ENCODE measurements at regions not wholly inside any gene's neighbourhood (a gene's known extent, or its start where the extent isn't known, plus 50 kb on each side); places are given as distances from the start of the nearest gene placed in this dataset.
"Not testable (repeated sequence)": the region's sequence is repeated elsewhere in the genome, so short reads cannot be mapped to it uniquely, and the experiment has no call there.

DNA sequence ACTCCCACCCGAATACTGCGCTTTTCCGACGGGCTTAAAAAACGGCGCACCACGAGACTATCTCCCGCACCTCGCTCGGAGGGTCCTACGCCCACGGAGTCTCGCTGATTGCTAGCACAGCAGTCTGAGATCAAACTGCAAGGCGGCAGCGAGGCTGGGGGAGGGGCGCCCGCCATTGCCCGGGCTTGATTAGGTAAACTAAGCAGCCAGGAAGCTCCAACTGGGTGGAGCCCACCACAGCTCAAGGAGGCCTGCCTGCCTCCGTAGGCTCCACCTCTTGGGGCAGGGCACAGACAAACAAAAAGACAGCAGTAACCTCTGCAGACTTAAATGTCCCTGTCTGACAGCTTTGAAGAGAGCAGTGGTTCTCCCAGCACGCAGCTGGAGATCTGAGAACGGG is 89.5 kb downstream of the MRPL36 start:
- DNase-seq (ENCODE audit: missing footprints); ATAC-seq; intact Hi-C loops (cut with DNase I): not testable (repeated sequence)

DNA sequence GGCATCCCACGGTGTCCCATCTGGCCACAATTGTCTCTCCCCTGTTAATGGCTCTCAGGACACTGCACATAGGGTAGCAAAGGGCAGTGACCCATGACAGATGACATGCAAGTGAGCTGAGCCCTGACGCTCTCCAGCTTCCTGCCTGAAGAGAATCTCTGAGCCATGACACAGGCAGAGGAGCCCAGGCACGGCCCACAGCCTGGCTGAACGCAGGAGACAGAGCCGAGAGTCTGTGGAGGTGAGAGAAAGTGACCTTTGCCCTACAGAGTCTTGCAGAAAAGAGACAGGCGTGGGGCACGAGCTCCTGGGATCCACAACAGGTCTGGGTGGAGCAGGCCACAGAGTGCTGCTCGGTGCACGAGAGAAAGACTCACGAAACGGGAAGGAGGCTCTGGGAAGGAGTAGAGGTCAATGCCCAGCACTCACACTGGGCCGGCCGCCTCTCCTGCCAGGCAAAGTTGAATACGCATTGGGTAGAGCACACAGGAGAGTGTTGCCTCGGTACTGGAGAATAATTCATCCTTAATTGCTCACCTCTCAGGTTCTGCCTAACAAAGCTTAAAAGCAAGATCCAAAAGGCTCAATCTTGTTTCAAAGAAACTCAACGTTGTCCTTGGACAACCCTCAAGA is 90.3 kb downstream of the MRPL36 start:
- ATAC-seq (no peak), DNase-seq (ENCODE audit: missing footprints) (no peak)

DNA sequence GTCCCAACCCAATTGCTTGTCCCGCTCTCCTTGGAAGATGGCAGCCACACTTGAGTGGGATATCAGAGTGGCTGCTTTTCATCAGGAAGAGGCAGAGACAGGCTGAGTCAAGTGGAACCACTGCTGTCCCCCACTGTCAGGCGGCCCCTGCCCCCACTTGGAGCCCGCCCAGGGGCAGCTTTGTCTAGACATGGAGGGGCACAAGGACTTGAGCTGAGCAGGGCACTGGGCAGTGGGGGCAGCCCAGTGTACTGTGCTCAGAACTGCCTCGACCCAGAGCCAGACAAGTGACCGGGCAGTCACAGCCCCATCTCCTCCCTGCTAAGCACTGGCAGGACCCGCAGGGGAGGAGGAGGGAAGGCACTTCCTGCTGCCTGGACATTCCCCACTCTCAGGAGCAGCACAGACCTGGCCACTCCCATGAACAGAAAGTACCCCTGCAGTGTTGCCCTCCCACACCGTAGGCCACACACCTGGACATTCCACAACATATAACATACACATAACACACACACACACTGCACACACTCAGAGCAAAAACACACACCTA is 91.0 kb downstream of the MRPL36 start:
- intact Hi-C loops (cut with DNase I), result no loop called here
- ATAC-seq, result no peak
- no peak for DNase-seq (ENCODE audit: missing footprints)

More for the DNA sequence above, 90.3 kb downstream of the MRPL36 start:
- intact Hi-C loops (cut with DNase I), result no loop called here

DNA sequence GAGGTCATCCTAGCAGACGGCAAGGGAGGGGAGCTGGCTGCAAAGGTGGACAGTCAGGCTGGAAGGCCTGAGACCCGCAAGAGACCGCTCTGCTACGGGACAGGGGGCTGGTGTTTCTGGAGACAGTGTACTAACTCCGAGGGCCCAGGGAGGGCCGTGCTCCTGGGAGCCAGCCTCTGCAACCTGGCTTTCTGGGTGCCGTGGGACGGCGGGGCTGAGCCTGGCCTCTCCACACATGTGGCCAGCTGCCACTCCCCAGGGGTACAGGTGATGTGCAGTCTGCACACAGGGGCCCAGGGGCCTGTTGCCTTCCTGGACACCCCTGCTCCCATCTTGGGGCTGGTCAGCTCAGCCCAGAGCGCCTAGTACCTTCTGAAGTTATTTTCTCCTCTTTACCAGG is 92.2 kb downstream of the MRPL36 start:
- ATAC-seq, result no peak
- intact Hi-C loops (cut with DNase I), result no loop called here
- no peak for DNase-seq (ENCODE audit: missing footprints)

DNA sequence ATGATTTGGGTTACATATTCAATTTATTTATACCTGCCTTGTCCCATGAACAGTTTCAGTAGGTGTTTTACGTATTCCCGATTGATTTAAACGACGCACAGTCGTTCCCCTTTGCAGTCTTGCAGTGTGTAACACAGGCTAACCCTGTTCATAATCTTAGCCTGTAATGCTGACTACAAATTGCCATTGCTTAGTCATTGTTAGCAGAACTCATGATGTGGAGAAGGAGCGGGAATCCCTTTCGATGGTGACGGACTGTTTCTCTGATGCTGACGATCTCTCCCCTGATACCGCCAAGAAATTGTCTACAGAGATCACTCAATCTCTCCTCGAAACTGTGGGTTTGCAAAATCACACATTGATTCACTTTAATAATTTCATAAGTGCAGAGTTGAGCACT is 93.2 kb downstream of the MRPL36 start:
- DNase-seq (ENCODE audit: missing footprints) (no peak), ATAC-seq (no peak)
- intact Hi-C loops (cut with DNase I), result no loop called here

DNA sequence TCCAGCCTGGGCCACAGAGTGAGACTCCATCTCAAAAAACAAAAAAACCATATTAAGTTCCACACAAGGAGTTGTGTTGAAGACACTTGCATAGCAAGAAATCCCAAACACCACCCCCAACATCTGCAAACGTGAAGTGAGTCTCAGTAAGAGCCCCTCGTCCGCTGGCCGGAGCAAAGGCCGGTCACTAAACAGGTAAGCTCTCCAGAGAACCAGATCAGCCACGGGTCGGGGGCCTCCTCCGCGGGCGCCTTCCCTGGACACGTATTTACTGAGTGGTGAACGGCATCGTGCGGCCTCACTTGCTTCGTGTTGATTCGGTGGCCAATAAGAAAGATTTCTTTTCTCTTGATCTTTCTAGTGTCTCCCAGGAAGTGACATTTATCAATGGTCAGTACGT is 93.6 kb downstream of the MRPL36 start:
- intact Hi-C loops (cut with DNase I), result no loop called here
- ATAC-seq (no peak), DNase-seq (ENCODE audit: missing footprints) (no peak)

DNA sequence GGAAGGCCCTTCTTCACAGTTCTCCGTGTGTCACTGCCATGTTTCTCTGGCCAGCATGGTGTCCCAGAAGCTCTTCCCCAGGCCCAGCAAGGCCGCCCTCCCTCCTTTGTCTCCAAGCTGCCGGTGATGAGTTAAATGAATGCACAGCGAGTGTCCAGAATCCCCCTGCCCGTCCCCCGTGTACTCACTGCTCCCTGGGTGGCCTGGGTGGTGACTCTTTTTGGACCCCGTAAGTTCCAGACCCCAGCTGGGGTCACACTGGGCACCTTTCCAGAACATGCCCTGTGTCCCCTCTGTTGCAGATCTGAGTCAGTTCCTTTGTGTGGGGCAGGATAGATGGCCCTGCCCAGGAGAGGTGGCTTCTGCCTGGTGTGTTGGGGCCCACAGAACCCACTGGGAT is 95.0 kb downstream of the MRPL36 start:
- DNase-seq (ENCODE audit: missing footprints), result no peak
- intact Hi-C loops (cut with DNase I), result no loop called here
- no peak for ATAC-seq

DNA sequence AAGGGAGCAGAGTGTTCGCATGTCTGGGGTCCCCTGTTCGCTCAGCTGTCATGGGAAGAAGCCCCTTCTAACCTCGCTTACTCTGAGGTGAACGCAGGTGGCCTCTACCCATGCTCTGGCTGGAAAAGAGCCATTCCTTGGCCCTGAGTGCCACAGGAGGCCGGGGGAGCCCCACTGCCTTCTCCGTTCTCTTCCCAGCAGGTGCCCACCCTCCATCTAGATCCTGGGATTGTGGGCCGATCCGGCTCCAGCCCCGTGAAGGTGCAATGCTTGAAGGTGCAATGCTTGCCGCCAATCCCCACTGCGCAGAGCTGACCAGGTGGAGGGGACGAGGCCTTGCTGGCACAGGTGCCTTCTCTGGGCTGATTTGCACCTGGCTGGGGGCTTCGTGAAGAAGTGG is 95.4 kb downstream of the MRPL36 start:
- DNase-seq (ENCODE audit: missing footprints), result no peak
- ATAC-seq, result no peak
- intact Hi-C loops (cut with DNase I), result no loop called here

DNA sequence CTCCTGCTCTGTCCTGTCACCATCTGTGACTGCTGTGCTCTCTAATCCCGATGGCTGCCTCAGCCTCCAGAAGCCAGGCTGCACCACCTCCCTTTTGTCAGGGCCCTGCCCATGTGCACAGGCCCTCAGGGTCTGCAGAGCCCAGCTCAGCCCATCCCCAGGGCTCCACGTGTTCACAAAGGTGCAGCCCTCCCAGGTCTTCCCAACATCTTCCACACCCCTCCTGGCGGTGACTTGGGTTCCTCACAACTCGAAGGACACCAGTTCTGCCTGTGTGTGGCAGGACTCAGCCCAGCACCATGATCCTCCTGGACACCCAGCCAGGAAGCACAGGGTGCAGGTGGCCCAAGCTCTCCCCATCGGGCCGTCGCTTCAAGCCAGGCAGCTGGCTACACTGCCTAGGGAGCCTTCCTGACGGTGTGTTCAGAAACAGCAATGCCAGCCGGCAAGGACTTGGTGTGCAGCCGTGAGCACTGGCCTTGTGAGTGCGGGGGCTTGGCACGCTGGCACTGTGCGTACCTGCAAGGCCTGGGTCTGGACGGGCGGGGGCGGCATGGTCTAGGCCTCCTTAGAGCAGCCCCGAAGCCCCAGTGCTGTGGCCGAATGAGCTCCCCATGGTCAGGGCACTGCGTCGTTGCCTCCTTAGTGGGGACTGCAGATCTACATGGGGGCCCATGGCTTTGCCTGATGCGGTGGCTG is 96.1 kb downstream of the MRPL36 start:
- intact Hi-C loops (cut with DNase I), result no loop called here

DNA sequence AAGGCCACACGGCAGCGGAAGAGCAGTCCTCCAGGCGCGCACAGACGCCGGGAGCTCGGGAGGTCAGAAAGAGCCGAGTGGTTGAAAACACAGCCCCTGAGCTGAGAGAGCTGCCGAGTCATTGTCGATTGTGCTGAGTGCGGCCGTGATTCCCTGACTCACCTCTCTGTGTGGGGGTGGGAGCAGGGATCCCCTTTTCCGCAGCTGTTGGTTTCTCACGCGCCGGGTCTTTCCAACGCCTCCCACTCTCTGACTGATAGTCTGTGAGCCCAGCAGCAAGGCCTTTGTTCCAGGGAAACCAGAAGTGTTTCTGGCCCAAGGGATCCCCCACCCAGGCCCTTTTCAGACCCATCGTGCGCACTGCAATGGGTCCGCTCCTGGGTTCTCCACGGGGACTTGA is 97.3 kb downstream of the MRPL36 start:
- DNase-seq (ENCODE audit: missing footprints) (no peak), ATAC-seq (no peak)
- intact Hi-C loops (cut with DNase I), result no loop called here

More for the DNA sequence above, 96.1 kb downstream of the MRPL36 start:
- ATAC-seq (no peak), DNase-seq (ENCODE audit: missing footprints) (no peak)

DNA sequence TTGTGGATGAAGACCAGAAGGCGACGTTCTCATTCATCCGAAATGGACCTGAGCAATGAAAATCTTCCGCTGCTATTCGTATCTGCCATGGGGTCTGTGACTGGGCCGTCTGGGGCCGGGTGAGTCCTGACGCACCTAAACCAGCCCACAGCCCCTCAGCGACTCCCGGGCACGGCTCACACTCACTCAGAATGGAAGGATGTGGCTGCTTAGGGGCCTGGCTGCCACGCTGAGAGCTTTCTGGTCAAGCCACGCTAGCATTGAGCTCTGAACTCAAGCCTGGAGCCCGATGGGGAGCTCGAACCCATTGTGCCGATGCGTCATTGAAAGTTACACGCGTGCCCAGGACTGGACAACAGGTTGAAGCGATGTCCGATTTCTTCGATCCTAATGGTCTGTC is 97.8 kb downstream of the MRPL36 start:
- intact Hi-C loops (cut with DNase I), result no loop called here
- no peak for ATAC-seq
- DNase-seq (ENCODE audit: missing footprints), result no peak

DNA sequence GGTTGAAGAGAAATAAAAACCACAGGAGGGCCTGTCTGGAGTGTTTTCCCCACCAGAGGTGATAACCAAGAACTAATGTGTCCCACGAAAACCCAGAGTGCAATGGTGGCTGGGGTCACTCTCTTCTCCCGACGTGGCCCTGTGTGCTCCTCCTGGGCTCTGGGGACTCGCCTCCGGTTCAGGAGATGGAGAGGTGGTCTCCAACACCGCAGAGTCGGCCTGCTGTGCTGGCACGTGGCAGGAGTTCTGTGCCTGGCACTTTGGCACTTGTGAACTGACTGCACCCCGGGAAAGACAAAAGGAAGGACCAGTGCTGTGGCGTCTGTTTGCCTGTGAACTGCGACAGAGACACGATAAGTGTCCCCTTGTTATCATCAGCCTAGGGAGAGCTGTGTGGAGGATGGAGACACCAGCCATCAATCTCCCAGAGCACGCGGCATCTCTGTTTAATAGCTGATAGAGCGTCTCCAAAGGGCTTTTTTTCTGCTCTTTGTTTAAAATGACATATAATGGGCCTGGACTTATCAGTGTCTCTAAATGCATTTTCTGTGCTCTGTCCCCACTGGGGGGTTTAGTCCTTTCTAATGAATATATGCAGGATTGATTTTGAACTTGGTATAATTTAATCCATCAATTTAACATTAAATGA is 98.3 kb downstream of the MRPL36 start:
- DNase-seq (ENCODE audit: missing footprints), result no peak
- intact Hi-C loops (cut with DNase I), result no loop called here
- no peak for ATAC-seq

DNA sequence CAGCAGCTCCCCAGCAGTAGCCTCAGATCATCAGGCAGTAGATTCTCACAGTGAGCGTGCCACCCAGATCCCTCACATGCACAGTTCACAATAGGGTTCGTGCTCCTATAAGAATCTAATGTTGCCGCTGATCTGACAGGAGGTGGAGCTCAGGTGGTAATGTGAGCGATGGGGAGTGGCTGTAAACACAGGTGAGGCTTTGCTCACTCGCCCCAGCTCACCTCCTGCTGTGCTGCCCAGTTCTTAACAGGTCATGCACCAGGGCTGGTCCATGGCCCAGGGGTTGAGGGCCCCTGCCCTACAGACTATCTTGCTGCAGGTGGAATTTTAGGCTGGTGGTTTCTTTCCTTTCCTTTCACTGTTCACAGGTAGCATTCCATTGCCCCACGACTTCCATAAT is 100.2 kb downstream of the MRPL36 start:
- no peak for DNase-seq (ENCODE audit: missing footprints)
- no peak for ATAC-seq
- intact Hi-C loops (cut with DNase I), result no loop called here

DNA sequence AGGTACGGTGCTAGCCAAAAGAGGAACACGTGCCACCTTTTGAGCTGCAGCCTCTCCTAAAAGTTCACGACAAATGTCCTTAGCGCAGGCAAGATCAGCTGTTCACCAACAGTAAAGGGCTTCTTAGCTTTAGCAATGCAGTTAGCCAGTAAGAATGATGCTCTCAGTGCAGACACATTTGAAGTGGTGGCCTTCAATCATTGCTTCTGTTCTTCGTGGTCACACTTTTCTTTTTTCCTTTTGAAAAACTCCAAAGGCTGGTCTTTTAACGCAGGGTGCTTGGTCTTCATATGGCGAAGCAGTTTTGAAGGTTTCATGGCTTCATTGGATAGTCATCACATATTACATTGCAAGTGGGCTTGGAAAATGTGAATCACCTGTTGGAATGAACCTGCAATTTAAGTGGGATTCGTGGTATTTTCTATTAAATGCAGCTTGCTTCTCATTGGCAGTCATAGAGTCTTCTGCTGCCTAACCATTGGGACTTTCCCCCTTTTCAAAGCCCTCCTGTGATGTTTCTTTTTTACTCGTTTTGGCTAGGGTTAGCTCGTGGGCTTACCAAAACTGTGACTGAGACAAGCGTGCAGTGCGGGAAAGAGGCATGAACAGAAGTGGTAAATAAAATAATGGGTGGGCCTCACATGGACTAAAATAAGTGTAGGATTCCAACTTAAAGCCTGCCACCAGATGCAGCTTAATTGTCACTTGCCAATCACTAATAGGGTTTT is 100.9 kb downstream of the MRPL36 start:
- DNase-seq (ENCODE audit: missing footprints), result no peak
- no peak for ATAC-seq
- intact Hi-C loops (cut with DNase I), result no loop called here

DNA sequence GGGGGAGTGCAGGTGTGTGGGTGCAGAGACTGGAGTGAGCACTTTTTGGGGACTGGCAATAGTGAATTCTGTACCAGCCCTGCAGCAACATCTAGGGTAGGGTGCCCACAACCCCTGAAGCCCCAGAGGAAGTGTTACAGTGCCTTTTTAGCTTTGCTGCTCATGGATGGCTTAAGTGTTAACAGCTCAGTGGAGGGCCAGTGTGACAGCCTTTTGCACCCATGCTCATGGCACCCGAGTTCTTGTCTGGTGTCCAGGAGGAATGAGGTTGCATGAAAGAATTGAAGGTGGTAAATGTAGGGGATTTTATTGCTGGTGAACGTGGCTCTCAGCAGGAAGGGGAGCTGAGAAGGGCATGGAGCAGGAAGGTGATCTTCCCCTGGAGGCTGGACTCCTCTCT is 107.3 kb downstream of the MRPL36 start:
- no peak for ATAC-seq
- intact Hi-C loops (cut with DNase I), result no loop called here
- DNase-seq (ENCODE audit: missing footprints), result no peak

DNA sequence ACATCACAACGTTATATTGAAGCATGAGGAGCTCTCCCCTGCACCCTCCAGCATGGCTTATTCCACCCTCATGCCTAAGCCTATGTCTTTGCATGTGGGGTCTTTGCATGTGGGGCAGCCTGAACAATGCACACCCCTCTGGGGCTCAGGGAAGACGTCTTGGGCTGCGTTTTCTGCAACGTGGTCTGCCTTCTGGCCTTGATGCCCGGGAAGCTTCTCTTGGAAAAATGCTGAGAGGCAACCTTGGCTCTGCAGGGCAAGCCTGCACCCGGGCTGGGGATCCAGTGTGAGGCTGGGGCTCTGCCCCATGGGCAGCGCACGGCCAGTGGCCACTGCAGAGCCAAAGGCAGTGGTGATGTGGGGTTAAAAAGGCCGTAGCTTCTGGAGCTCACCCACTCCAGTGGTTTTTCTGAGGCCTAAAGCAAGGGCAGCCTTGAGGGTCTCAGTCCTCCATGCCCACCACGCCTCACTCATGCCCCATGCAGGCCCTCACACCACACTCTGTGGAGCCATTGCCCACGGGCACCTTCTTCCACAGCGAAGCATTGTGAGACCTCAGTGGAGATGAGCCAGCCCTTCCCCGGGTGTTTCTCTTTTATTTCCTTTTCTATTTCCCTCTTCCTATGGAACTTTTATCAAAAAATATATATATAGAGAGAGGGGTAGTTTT is 112.2 kb downstream of the MRPL36 start:
- DNase-seq (ENCODE audit: missing footprints), result no peak
- no peak for ATAC-seq
- intact Hi-C loops (cut with DNase I), result no loop called here

DNA sequence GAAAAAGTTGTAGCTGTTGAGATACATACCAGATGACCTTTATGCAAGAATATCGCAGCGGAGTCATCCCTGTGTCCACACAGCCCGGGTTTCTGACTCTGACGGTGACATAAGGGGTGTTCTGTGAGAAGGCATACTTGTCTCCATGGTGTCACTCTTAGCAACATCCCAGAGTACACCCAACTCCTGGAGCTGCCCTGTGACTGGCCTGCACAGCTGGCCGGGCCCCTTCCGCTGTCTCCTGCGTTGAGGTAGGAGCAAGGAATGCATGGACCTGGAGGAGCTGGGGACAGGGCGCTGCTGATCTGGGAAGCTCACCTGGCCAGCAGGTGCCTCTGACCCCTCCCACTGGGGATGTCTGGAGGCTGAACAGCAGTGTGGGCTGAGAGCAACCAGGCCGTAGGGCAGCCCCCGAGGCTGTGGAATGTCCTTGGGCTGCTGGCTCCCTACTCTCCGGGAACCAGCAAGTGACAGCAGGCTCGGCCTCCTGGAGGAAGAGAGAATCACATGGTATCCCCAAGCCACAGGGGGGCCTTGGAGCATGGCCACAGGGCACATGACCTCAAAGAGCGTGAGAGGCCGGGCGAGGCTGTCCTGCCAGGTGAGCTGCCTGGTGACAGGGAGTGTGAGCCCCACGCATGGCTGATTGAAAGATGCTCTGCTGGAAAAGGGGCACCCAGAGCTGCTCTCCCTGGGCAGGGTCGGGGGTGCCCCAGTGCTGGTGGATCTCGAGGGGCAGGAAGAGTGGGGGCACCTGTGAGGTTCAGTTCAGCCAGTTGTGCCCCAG is 113.4 kb downstream of the MRPL36 start:
- intact Hi-C loops (cut with DNase I), result no loop called here
- no peak for DNase-seq (ENCODE audit: missing footprints)

DNA sequence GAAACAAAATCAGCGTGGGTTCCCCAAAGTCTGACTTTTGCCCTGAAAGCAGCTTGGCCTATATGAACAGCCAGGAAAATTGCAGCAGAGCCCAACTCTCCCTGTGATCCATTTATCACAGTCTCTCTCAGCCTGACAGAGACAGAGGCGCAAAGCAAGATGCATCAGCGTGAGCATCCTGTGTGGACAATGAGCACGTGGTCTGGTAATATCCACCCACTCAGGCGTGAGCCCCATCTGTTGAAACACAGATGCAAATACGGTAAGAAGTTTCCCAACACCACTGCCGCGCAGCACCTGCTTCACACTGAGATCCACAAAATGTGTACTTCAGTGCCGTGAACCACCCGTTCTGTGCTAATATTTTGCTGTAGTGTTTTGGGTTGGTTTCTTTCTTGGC is 114.6 kb downstream of the MRPL36 start:
- DNase-seq (ENCODE audit: missing footprints), result no peak
- ATAC-seq, result no peak
- intact Hi-C loops (cut with DNase I), result no loop called here

More for the DNA sequence above, 113.4 kb downstream of the MRPL36 start:
- ATAC-seq, result no peak

Measured in Right ventricle myocardium inferior (tissue), 1 donor.